ENCODE measurements at regions not wholly inside any gene's neighbourhood (a gene's known extent, or its start where the extent isn't known, plus 50 kb on each side); places are given as distances from the start of the nearest gene placed in this dataset.
"Not testable (repeated sequence)": the region's sequence is repeated elsewhere in the genome, so short reads cannot be mapped to it uniquely, and the experiment has no call there.

DNA sequence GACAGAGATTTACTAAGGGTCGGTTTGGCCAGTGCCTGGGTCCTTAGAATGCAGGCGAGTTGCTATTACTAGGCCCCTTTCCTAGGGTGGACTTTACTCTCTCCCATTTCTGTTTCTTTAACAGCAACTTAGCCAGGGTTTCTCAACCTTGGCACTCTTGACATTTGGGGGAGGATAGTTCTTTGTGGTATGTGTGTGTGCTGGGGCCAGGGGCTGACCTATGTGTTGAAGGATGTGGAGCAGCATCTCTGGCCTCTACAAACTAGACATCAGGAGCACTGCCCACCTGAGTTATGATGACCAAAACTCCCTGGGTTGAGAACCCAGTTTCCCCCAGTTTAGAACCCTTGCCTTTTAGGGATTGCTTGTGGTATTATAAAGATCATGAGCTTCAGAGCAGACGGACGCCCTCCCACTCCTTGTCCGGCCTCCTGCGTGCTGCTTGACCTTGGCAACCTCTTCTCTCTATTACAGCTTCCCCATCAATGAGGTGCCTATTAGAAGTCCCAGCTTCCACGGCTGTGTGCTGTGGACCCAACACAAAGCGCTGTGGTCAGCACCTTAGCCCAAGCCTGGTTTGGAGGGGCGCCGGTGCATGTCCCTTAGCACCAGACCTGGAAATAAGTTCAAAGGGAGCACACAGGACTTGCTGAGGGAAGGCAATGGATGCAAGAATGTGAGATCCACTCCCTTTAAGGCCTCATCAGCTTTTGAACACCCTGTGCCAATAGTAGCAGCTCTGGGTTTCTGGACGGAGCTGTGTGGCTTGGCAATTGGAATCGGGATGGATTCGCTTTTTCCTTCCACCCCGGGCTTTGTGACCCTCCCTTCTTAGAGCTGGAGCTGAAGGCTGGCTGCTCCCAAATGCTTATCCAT lies 239.2 kb upstream of the MAF start:
- H3K27me3 ChIP-seq (ENCODE audit: control insufficient read depth in 2 of 2, insufficient read depth in 2 of 2, low read length in 2 of 2) = no peaks in the 10 kb centered on the region
- ChIA-PET CTCF (no interaction called here), POLR2A (no interaction called here)
- H3K4me1 ChIP-seq (ENCODE audit: control insufficient read depth in 2 of 2, insufficient read depth in 2 of 2, low read length in 2 of 2) = no peaks in the 10 kb centered on the region
- Mint-ChIP-seq H3K4me3 (no peak overlapping the region), H3K9me3 (peaks cover 0 to 11% (median 0%) of the 10 kb centered on the region in 11 donors), H3K27me3 (peaks cover 0 to 10% (median 3%) of the 10 kb centered on the region in 5 donors), H3K36me3 (peaks cover 0 to 2% (median 0%) of the 10 kb centered on the region in 5 donors), H3K4me1 (peaks cover 0 to 18% (median 0%) of the 10 kb centered on the region in 7 donors), H3K27ac (peak overlapping the region in 1 of 9 donors; percentile 8)
- no peak overlapping the region for H3K4me3 ChIP-seq (ENCODE audit: low read length)
- H3K27ac ChIP-seq (ENCODE audit: low read depth, low read length) = no peak overlapping the region
- ATAC-seq (no peak), DNase-seq (no peak)
- no peaks in the 10 kb centered on the region for H3K36me3 ChIP-seq (ENCODE audit: control insufficient read depth in 2 of 3, insufficient read depth in 3 of 3, low read length in 3 of 3)
- intact Hi-C loops (cut with micrococcal nuclease) = no loop called here
- no peaks in the 10 kb centered on the region for H3K9me3 ChIP-seq (ENCODE audit: control insufficient read depth in 2 of 3, low read length in 3 of 3)

DNA sequence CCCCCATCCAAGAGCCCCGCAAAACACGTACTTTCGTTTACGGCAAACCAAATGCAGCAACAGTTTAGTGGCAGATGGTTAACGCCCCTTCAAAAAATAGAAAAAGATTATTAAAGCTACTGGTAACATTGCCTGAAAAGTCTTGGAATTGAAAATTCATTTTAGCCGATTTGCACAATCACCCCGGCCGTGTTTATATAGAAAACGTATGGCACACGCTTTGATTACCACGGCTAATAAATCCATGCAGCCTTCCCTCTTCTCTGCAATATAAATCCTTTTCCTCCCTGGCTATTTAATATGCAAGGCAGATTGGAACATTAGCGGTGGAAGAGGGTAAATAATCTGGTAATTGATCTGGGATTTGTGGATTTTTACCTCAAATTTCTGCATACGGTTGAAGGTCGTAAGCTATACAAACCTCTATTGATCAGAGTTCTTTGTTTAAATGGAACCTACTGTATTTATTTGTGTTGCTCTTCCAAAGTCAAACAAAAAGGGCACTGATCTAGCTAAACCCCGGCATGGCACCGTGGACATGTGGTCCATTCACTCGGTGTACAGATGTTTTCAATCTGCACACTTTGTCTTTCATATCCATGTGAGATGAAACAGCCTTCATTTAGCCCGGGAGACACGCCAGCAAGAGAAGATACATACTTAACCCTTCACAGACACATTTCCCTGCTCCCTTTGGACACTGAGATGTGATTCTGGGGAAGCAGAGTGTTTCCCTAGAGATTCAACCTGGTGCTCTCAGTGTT lies 238.1 kb upstream of the MAF start:
- H3K4me1 ChIP-seq (ENCODE audit: control insufficient read depth in 2 of 2, insufficient read depth in 2 of 2, low read length in 2 of 2) = no peaks in the 10 kb centered on the region
- no peak for ATAC-seq
- CTCF ChIA-PET = no interaction called here
- Mint-ChIP-seq H3K9me3 (peaks cover 0 to 11% (median 0%) of the 10 kb centered on the region in 11 donors), H3K4me1 (peaks cover 0 to 9% (median 0%) of the 10 kb centered on the region in 7 donors), H3K27me3 (peaks cover 0 to 10% (median 3%) of the 10 kb centered on the region in 5 donors), H3K36me3 (peaks cover 0 to under 1% (median 0%) of the 10 kb centered on the region in 5 donors), H3K4me3 (no peak overlapping the region), H3K27ac (no peak overlapping the region)
- no peaks in the 10 kb centered on the region for H3K27me3 ChIP-seq (ENCODE audit: control insufficient read depth in 2 of 2, insufficient read depth in 2 of 2, low read length in 2 of 2)
- H3K36me3 ChIP-seq (ENCODE audit: control insufficient read depth in 2 of 3, insufficient read depth in 3 of 3, low read length in 3 of 3) = no peaks in the 10 kb centered on the region
- DNase-seq = no peak
- intact Hi-C loops (cut with micrococcal nuclease) = no loop called here
- POLR2A ChIA-PET = no interaction called here
- no peak overlapping the region for H3K27ac ChIP-seq (ENCODE audit: low read depth, low read length)
- H3K9me3 ChIP-seq (ENCODE audit: control insufficient read depth in 2 of 3, low read length in 3 of 3) = no peaks in the 10 kb centered on the region
- no peak overlapping the region for H3K4me3 ChIP-seq (ENCODE audit: low read length)

DNA sequence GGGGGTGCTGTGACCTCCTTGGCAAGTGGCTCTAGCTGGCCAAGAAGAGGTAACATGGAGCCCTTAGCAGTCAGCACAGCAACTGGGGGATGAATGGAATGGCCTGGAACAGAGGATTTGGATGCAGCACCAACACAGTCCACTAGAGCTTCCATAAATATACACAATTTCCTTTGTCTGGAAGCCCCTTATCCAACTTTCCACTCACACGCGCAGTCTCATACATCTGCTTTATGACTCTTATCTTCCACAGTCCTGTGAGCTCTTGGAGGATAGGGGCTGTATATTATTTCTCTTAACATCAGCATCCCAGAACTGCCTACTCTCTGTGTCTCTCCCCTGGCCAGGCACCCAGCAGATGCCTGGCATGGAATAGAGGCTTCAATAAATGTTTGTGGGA lies 235.6 kb upstream of the MAF start:
- H3K4me1 ChIP-seq (ENCODE audit: control insufficient read depth in 2 of 2, insufficient read depth in 2 of 2, low read length in 2 of 2) = no peaks in the 10 kb centered on the region
- ChIA-PET CTCF (no interaction called here), POLR2A (no interaction called here)
- no peaks in the 10 kb centered on the region for H3K36me3 ChIP-seq (ENCODE audit: control insufficient read depth in 2 of 3, insufficient read depth in 3 of 3, low read length in 3 of 3)
- H3K4me3 Mint-ChIP-seq = no peak overlapping the region
- no peaks in the 10 kb centered on the region for H3K9me3 ChIP-seq (ENCODE audit: control insufficient read depth in 2 of 3, low read length in 3 of 3)
- H3K9me3 Mint-ChIP-seq = peaks cover 0 to 2% (median 0%) of the 10 kb centered on the region in 11 donors
- ATAC-seq (no peak), DNase-seq (no peak)
- H3K4me1 Mint-ChIP-seq = no peaks in the 10 kb centered on the region
- intact Hi-C loops (cut with micrococcal nuclease) = no loop called here
- H3K27me3 ChIP-seq (ENCODE audit: control insufficient read depth in 2 of 2, insufficient read depth in 2 of 2, low read length in 2 of 2) = no peaks in the 10 kb centered on the region
- no peak overlapping the region for H3K27ac Mint-ChIP-seq
- H3K27me3 Mint-ChIP-seq = peaks cover 0 to 10% (median 0%) of the 10 kb centered on the region in 5 donors
- H3K4me3 ChIP-seq (ENCODE audit: low read length) = no peak overlapping the region
- no peak overlapping the region for H3K27ac ChIP-seq (ENCODE audit: low read depth, low read length)
- no peaks in the 10 kb centered on the region for H3K36me3 Mint-ChIP-seq

DNA sequence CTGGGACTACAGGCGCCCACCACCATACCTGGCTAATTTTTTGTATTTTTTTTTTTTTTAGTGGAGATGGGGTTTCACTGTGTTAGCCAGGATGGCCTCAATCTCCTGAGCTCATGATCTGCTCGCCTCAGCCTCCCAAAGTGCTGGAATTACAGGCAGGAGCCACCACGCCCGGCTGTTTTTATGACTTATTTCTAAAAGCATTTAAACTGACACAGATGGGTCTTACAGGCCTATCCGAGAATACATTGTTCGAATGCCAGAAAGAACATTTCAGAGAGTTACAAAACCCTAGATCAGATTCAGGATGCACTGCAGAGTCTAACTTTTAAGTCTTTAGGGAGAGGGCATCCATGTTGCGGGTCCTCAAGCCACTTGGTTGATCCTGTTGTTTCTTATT lies 234.7 kb upstream of the MAF start:
- ChIA-PET POLR2A (no interaction called here), CTCF (no interaction called here)
- no peak for DNase-seq
- no peak overlapping the region for H3K27ac Mint-ChIP-seq
- Histone ChIP-seq H3K27ac (ENCODE audit: low read depth, low read length) (no peak overlapping the region), H3K36me3 (ENCODE audit: control insufficient read depth in 2 of 3, insufficient read depth in 3 of 3, low read length in 3 of 3) (no peaks in the 10 kb centered on the region), H3K9me3 (ENCODE audit: control insufficient read depth in 2 of 3, low read length in 3 of 3) (no peaks in the 10 kb centered on the region), H3K4me1 (ENCODE audit: control insufficient read depth in 2 of 2, insufficient read depth in 2 of 2, low read length in 2 of 2) (no peaks in the 10 kb centered on the region), H3K27me3 (ENCODE audit: control insufficient read depth in 2 of 2, insufficient read depth in 2 of 2, low read length in 2 of 2) (no peaks in the 10 kb centered on the region), H3K4me3 (ENCODE audit: low read length) (no peak overlapping the region)
- H3K4me3 Mint-ChIP-seq = no peak overlapping the region
- peaks cover 0 to 10% (median 0%) of the 10 kb centered on the region in 5 donors for H3K27me3 Mint-ChIP-seq
- H3K9me3 Mint-ChIP-seq = peaks cover 0 to 2% (median 0%) of the 10 kb centered on the region in 11 donors
- H3K4me1 Mint-ChIP-seq = no peaks in the 10 kb centered on the region
- no peak for ATAC-seq
- H3K36me3 Mint-ChIP-seq = no peaks in the 10 kb centered on the region
- intact Hi-C loops (cut with micrococcal nuclease) = no loop called here

DNA sequence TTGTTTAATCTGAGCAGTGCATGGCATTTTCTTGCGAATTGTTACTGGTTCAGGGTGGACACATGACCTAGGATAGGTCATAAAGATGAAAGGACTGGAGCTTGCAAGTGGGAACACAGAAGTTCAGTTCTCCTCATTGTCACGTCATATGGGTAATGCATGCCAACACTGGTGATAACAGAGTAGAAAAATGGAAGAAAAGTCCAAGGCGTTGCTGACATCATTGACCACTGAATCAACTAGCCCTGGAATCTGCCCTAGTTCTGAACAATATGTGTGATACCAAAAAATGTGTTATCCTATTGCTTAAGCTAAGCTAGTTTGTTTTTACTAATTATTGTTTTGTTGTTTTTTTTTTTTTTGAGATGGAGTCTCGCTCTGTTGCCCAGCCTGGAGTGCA lies 234.2 kb upstream of the MAF start:
- Histone ChIP-seq H3K27me3 (ENCODE audit: control insufficient read depth in 2 of 2, insufficient read depth in 2 of 2, low read length in 2 of 2) (no peaks in the 10 kb centered on the region), H3K4me1 (ENCODE audit: control insufficient read depth in 2 of 2, insufficient read depth in 2 of 2, low read length in 2 of 2) (no peaks in the 10 kb centered on the region), H3K36me3 (ENCODE audit: control insufficient read depth in 2 of 3, insufficient read depth in 3 of 3, low read length in 3 of 3) (no peaks in the 10 kb centered on the region), H3K4me3 (ENCODE audit: low read length) (no peak overlapping the region), H3K27ac (ENCODE audit: low read depth, low read length) (no peak overlapping the region), H3K9me3 (ENCODE audit: control insufficient read depth in 2 of 3, low read length in 3 of 3) (no peaks in the 10 kb centered on the region)
- H3K9me3 Mint-ChIP-seq = peaks cover 0 to 2% (median 0%) of the 10 kb centered on the region in 11 donors
- ATAC-seq = no peak
- CTCF ChIA-PET = no interaction called here
- POLR2A ChIA-PET = no interaction called here
- H3K27ac Mint-ChIP-seq = no peak overlapping the region
- H3K27me3 Mint-ChIP-seq = peaks cover 0 to 7% (median 0%) of the 10 kb centered on the region in 5 donors
- no peak overlapping the region for H3K4me3 Mint-ChIP-seq
- intact Hi-C loops (cut with micrococcal nuclease) = no loop called here
- no peaks in the 10 kb centered on the region for H3K36me3 Mint-ChIP-seq
- no peak for DNase-seq
- no peaks in the 10 kb centered on the region for H3K4me1 Mint-ChIP-seq

DNA sequence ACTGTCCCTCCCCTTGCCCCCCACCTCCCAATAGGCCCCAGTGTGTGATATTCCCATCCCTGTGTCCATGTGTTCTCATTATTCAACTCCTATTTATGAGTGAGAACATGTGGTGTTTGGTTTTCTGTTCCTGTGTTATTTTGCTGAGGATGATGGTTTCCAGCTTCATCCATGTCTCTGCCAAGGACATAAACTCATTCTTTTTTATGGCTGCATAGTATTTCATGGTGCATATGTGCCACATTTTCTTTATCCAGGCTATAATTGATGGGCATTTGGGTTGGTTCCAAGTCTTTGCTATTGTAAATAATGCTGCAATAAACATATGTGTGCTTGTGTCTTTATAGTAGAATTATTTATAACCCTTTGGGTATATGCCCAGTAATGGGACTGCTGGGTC lies 233.5 kb upstream of the MAF start:
- CTCF ChIA-PET; intact Hi-C loops (cut with micrococcal nuclease); H3K27ac Mint-ChIP-seq; H3K4me3 Mint-ChIP-seq; H3K27me3 Mint-ChIP-seq; H3K27me3 ChIP-seq (ENCODE audit: control insufficient read depth in 2 of 2, insufficient read depth in 2 of 2, low read length in 2 of 2); H3K9me3 Mint-ChIP-seq; H3K4me1 ChIP-seq (ENCODE audit: control insufficient read depth in 2 of 2, insufficient read depth in 2 of 2, low read length in 2 of 2); H3K36me3 Mint-ChIP-seq; DNase-seq; ATAC-seq; H3K4me1 Mint-ChIP-seq; H3K4me3 ChIP-seq (ENCODE audit: low read length); POLR2A ChIA-PET; H3K36me3 ChIP-seq (ENCODE audit: control insufficient read depth in 2 of 3, insufficient read depth in 3 of 3, low read length in 3 of 3); H3K27ac ChIP-seq (ENCODE audit: low read depth, low read length); H3K9me3 ChIP-seq (ENCODE audit: control insufficient read depth in 2 of 3, low read length in 3 of 3): not testable (repeated sequence)

Measured in naive thymus-derived CD4-positive, alpha-beta T cell (primary cell).